ENCODE measurements at regions not wholly inside any gene's neighbourhood (a gene's known extent, or its start where the extent isn't known, plus 50 kb on each side); places are given as distances from the start of the nearest gene placed in this dataset.

GRCh38 chr3:189057369-189057768, 114.4 kb upstream of the TPRG1 start:
- TF ChIP-seq CTCF (IDR thresholded peaks at IDR 0.05; ENCODE audit: insufficient read depth, low read length, poor library complexity, severe bottlenecking) (no peak), EZH2phosphoT487 (conservative IDR thresholded peaks at IDR 0.05; ENCODE audit: low read length) (no peak)
